Mammary epithelial cell (primary cell): ENCODE measurements at regions not wholly inside any gene's neighbourhood (a gene's known extent, or its start where the extent isn't known, plus 50 kb on each side); places are given as distances from the start of the nearest gene placed in this dataset.

ENCODE experiments used
- EZH2 ChIP-seq: IDR thresholded peaks from 2 replicates; pipeline ENCODE4 v1.6.1; 2012; ENCODE audit warnings: low read length, inconsistent platforms, borderline replicate concordance
- TF ChIP-seq, protein P1 (sequence below), 2 donors: IDR thresholded peaks in 1 of 2; conservative IDR thresholded peaks in 1 of 2; 2 replicates each; pipeline ENCODE4 v1.5.1; 2011 to 2012; ENCODE audit warnings: inconsistent platforms in 2 of 2, low read length in 2 of 2, mild to moderate bottlenecking in 2 of 2, control low read depth in 1 of 2, low read depth in 1 of 2; ENCODE audit not compliant: insufficient read depth in 1 of 2; ENCODE audit errors: extremely low read depth in 1 of 2

DNA sequence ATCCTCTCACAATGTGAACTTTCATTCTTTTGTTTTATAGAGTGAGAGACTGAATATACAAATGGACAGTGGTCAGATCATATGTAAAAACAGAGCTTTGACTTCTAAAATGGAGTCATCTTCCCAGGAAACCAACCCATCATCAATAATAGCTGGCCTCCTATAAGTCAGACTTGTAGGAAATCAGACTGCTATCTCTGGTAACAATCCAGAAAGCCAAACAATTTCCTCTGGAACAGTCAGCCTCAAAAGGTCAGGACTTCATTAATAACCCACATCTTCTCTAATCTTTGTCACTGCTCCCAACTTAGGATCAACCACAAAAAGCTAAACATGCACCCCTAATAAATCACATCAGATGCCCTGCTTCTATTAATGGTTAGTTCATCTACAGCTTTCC, 227.9 kb upstream of the G2E3 start:
- TF ChIP-seq, protein P1, sequence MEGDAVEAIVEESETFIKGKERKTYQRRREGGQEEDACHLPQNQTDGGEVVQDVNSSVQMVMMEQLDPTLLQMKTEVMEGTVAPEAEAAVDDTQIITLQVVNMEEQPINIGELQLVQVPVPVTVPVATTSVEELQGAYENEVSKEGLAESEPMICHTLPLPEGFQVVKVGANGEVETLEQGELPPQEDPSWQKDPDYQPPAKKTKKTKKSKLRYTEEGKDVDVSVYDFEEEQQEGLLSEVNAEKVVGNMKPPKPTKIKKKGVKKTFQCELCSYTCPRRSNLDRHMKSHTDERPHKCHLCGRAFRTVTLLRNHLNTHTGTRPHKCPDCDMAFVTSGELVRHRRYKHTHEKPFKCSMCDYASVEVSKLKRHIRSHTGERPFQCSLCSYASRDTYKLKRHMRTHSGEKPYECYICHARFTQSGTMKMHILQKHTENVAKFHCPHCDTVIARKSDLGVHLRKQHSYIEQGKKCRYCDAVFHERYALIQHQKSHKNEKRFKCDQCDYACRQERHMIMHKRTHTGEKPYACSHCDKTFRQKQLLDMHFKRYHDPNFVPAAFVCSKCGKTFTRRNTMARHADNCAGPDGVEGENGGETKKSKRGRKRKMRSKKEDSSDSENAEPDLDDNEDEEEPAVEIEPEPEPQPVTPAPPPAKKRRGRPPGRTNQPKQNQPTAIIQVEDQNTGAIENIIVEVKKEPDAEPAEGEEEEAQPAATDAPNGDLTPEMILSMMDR (conservative IDR thresholded peaks at IDR 0.05 in 1 of 2, IDR thresholded peaks at IDR 0.05 in 1 of 2; ENCODE audit: extremely low read depth in 1 of 2, insufficient read depth in 1 of 2, low read depth in 1 of 2, low read length in 2 of 2): no peak
- no peak for TF ChIP-seq EZH2
